Small intestine (tissue), 7 donors: ENCODE measurements at regions not wholly inside any gene's neighbourhood (a gene's known extent, or its start where the extent isn't known, plus 50 kb on each side); places are given as distances from the start of the nearest gene placed in this dataset.

Source experiments
- DNase-seq, 2 donors: peaks; one replicate each; pipeline versions ENCODE4 v3.0.0 to v3.0.0-alpha.2; 2013
- FAIRE-seq: peaks from 2 replicates; lab custom pipeline; 2012; peaks lifted over from hg19 to GRCh38; lab: Jason Lieb, UNC
- H3K27ac ChIP-seq, 3 donors: one replicate each; pipeline ENCODE4 v1.5.1; 2013; ENCODE audit warnings: low read length in 2 of 3, mild to moderate bottlenecking in 2 of 3, control low read depth in 1 of 3, inconsistent platforms in 1 of 3, low read depth in 1 of 3, moderate library complexity in 1 of 3
- H3K27me3 ChIP-seq, 3 donors: one replicate each; pipeline ENCODE4 v1.6.1; 2013; ENCODE audit warnings: low read length in 3 of 3, inconsistent platforms in 1 of 3; ENCODE audit not compliant: control insufficient read depth in 3 of 3, insufficient read depth in 3 of 3
- H3K36me3 ChIP-seq, 3 donors: one replicate each; pipeline ENCODE4 v1.6.1; 2013; ENCODE audit warnings: low read length in 3 of 3, inconsistent platforms in 1 of 3, low read depth in 1 of 3, mild to moderate bottlenecking in 1 of 3, moderate library complexity in 1 of 3; ENCODE audit not compliant: control insufficient read depth in 3 of 3, insufficient read depth in 2 of 3
- H3K4me1 ChIP-seq, 3 donors: one replicate each; pipeline ENCODE4 v1.6.1; 2013; ENCODE audit warnings: low read length in 2 of 3, inconsistent platforms in 1 of 3, low read depth in 1 of 3, mild to moderate bottlenecking in 1 of 3, moderate library complexity in 1 of 3; ENCODE audit not compliant: control insufficient read depth in 3 of 3, insufficient read depth in 2 of 3
- H3K4me3 ChIP-seq, 3 donors: one replicate each; pipeline ENCODE4 v1.5.1; 2013; ENCODE audit warnings: low read length in 3 of 3, control low read depth in 1 of 3, inconsistent platforms in 1 of 3, low read depth in 1 of 3, mild to moderate bottlenecking in 1 of 3, moderate library complexity in 1 of 3
- H3K9me3 ChIP-seq, 2 donors: one replicate each; pipeline ENCODE4 v1.6.1; 2013; ENCODE audit warnings: low read depth in 1 of 2, low read length in 1 of 2; ENCODE audit not compliant: control insufficient read depth in 2 of 2, insufficient read depth in 1 of 2
- WGBS, 3 donors: extraction: QIAGEN DNeasy Blood & Tissue Kit; methylation state at CpG; one replicate each; pipeline ENCODE4 v1.1.7; 2013; 5-methylcytosine and 5-hydroxymethylcytosine counted together
- donor health status: healthy with polysubstance abuse.
- donor health status: control.
- donor health status: control.
- donor health status: Bipolar disorder and iron deficiency.
- donor health status: healthy.

- no peak for FAIRE-seq
- Histone ChIP-seq H3K4me3 (no peak overlapping the region), H3K9me3 (no peaks in the 10 kb centered on the region), H3K27ac (no peak overlapping the region), H3K4me1 (no peaks in the 10 kb centered on the region), H3K36me3 (no peaks in the 10 kb centered on the region), H3K27me3 (no peaks in the 10 kb centered on the region)
- WGBS, 3 donors, result 64 to 73% (median 68%) methylated on average over 3 of the region's 3 CpGs
- no peak for DNase-seq
Measured at GRCh38 chr5:155380480-155380879, 366.9 kb downstream of the KIF4B start.

- Histone ChIP-seq H3K27ac (no peak overlapping the region), H3K4me1 (no peaks in the 10 kb centered on the region), H3K27me3 (no peaks in the 10 kb centered on the region), H3K36me3 (no peaks in the 10 kb centered on the region), H3K4me3 (no peak overlapping the region), H3K9me3 (no peaks in the 10 kb centered on the region)
- FAIRE-seq (no peak), DNase-seq (no peak)
Measured at GRCh38 chr5:155381654-155382053, 368.1 kb downstream of the KIF4B start.

GRCh38 chr5:155389498-155389897 lies 375.9 kb downstream of the KIF4B start:
- no peak for FAIRE-seq
- WGBS, 3 donors, result 67 to 71% (median 68%) methylated on average over 4 of the region's 4 CpGs
- H3K4me1 ChIP-seq, result no peaks in the 10 kb centered on the region
- no peaks in the 10 kb centered on the region for H3K36me3 ChIP-seq
- H3K4me3 ChIP-seq, result no peak overlapping the region
- H3K27me3 ChIP-seq, result no peaks in the 10 kb centered on the region
- H3K27ac ChIP-seq, result no peak overlapping the region
- no peaks in the 10 kb centered on the region for H3K9me3 ChIP-seq
- DNase-seq, result no peak

GRCh38 chr5:155394727-155395126 lies 381.2 kb downstream of the KIF4B start:
- H3K4me1 ChIP-seq, result no peaks in the 10 kb centered on the region
- H3K4me3 ChIP-seq, result no peak overlapping the region
- no peak overlapping the region for H3K27ac ChIP-seq
- H3K27me3 ChIP-seq, result no peaks in the 10 kb centered on the region
- no peak for DNase-seq
- no peaks in the 10 kb centered on the region for H3K9me3 ChIP-seq
- FAIRE-seq, result no peak
- no peaks in the 10 kb centered on the region for H3K36me3 ChIP-seq

GRCh38 chr5:155402927-155403640 lies 389.5 kb downstream of the KIF4B start:
- Histone ChIP-seq H3K27me3 (no peaks in the 10 kb centered on the region), H3K9me3 (peaks cover 0 to 2% of the 10 kb centered on the region in 2 donors), H3K36me3 (no peaks in the 10 kb centered on the region), H3K4me3 (no peak overlapping the region), H3K27ac (no peak overlapping the region), H3K4me1 (no peaks in the 10 kb centered on the region)
- WGBS, 3 donors, result 68 to 75% (median 72%) methylated on average over 5 of the region's 5 CpGs
- DNase-seq, result no peak
- no peak for FAIRE-seq

- 76 to 81% (median 78%) methylated on average over 4 of the region's 4 CpGs for WGBS, 3 donors
- FAIRE-seq, result no peak
Measured at GRCh38 chr5:155406815-155407214, 393.3 kb downstream of the KIF4B start.

GRCh38 chr5:155408465-155408864 lies 394.9 kb downstream of the KIF4B start:
- 68 to 82% (median 75%) methylated on average over 5 of the region's 5 CpGs for WGBS, 3 donors
- Histone ChIP-seq H3K4me1 (no peaks in the 10 kb centered on the region), H3K27ac (no peak overlapping the region), H3K9me3 (no peaks in the 10 kb centered on the region), H3K36me3 (no peaks in the 10 kb centered on the region), H3K4me3 (no peak overlapping the region), H3K27me3 (peaks cover 0 to 2% (median 0%) of the 10 kb centered on the region in 3 donors)
- FAIRE-seq, result no peak
- no peak for DNase-seq

More at GRCh38 chr5:155406815-155407214, 393.3 kb downstream of the KIF4B start:
- H3K36me3 ChIP-seq, result no peaks in the 10 kb centered on the region
- H3K9me3 ChIP-seq, result no peaks in the 10 kb centered on the region
- no peak overlapping the region for H3K27ac ChIP-seq
- no peak for DNase-seq
- no peaks in the 10 kb centered on the region for H3K27me3 ChIP-seq
- no peak overlapping the region for H3K4me3 ChIP-seq
- H3K4me1 ChIP-seq, result no peaks in the 10 kb centered on the region

GRCh38 chr5:155416765-155417164 lies 403.2 kb downstream of the KIF4B start:
- FAIRE-seq (no peak), DNase-seq (no peak)
- no peak overlapping the region for H3K27ac ChIP-seq
- no peaks in the 10 kb centered on the region for H3K9me3 ChIP-seq
- no peaks in the 10 kb centered on the region for H3K36me3 ChIP-seq
- H3K27me3 ChIP-seq, result peaks cover 0 to 2% (median 0%) of the 10 kb centered on the region in 3 donors
- no peak overlapping the region for H3K4me3 ChIP-seq
- no peaks in the 10 kb centered on the region for H3K4me1 ChIP-seq
- WGBS, 3 donors, result 72 to 81% (median 73%) methylated on average over 1 of the region's 1 CpG
